Mononuclear cell (primary cell): ENCODE measurements at regions not wholly inside any gene's neighbourhood (a gene's known extent, or its start where the extent isn't known, plus 50 kb on each side); places are given as distances from the start of the nearest gene placed in this dataset.
"Not testable (repeated sequence)": the region's sequence is repeated elsewhere in the genome, so short reads cannot be mapped to it uniquely, and the experiment has no call there.

Experiments used
- H3K27me3 ChIP-seq: 2 replicates; pipeline ENCODE4 v1.6.0; 2011; ENCODE audit warnings: low read length, control low read depth; ENCODE audit not compliant: insufficient read depth
- H3K4me1 ChIP-seq: 2 replicates; pipeline ENCODE4 v1.5.1; 2011; ENCODE audit warnings: mild to moderate bottlenecking, low read length, control low read depth; ENCODE audit not compliant: insufficient read depth
- H3K4me3 ChIP-seq: 2 replicates; pipeline ENCODE4 v1.5.1; 2011; ENCODE audit warnings: mild to moderate bottlenecking, low read length, moderate library complexity
- H3K9me3 ChIP-seq: 2 replicates; pipeline ENCODE4 v1.5.1; 2011; ENCODE audit warnings: low read depth, mild to moderate bottlenecking, control low read depth, low read length

DNA sequence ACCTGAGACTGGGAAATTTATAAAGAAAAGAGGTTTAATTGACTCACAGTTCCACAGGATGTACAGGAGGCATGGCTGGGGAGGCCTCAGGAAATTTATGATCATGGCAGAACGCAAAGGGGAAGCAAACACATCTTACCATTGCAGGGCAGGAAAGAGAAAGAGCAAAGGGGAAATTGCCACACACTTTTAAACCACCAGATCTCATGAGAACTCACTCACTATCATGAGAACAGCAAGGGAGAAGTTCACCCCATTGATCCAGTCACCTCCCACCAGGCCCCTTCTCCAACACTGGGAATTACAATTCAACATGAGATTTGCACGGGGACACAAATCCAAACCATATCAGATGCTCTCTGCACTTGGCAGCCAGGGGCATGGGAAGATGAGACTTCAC, 592.8 kb downstream of the MATN1 start:
- H3K4me3 ChIP-seq, H3K9me3 ChIP-seq, H3K27me3 ChIP-seq: not testable (repeated sequence)
- peaks cover 15% of the 10 kb centered on the region for H3K4me1 ChIP-seq

DNA sequence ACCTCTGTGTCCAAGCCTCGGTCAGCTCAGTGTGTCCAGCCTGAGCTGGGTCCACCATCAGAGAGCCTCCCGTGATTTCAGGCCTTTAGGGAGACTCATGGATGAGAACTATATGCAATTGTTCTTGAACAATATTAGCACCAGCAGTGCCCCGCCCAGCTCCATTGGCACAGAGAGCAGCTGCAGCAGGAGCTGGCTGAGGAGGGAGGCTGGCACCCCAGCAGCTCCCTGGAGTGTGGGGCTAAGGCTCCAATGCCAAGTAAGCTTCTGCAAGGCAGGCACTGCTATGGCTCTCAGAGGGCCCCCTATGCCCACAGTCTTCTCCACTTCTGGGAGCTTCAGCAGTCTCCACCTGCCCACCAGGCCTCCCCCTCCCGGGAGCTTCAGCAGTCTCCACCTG, 593.3 kb downstream of the MATN1 start:
- no peaks in the 10 kb centered on the region for H3K27me3 ChIP-seq
- no peak overlapping the region for H3K4me3 ChIP-seq
- H3K9me3 ChIP-seq, result no peaks in the 10 kb centered on the region
- H3K4me1 ChIP-seq, result peaks cover 15% of the 10 kb centered on the region

DNA sequence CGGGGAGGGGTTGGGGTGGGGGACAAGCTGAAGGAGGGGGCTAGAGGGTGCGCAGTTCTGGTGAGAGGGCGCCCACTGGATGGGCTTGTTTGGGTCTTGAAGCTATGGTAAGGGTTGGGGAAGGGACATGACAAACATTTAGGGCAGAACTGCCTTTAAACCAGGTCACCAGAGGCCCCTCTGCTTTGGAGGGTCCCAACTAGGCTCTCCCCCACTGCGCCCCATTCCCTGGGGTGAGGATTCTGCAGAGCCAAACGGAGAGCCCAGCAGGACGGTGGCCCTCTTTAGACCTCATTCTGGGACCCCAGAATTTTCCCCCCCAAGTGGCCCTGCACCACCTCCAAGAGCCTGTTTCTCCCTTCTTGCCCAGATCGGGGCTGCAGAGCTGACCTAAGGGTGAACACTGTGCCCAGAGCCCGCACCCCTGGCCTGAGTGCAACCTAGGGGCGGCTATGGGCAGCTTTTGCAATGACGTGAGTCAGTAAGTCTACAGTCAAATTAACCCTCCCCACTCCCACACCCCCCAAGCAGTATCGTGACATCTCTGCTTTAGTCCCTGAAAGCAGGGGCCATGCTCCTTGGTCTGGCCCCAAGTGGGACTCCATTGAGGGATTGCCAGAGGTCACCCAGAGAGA, 593.8 kb downstream of the MATN1 start:
- Histone ChIP-seq H3K4me3 (no peak overlapping the region), H3K27me3 (no peaks in the 10 kb centered on the region), H3K4me1 (peaks cover 15% of the 10 kb centered on the region), H3K9me3 (no peaks in the 10 kb centered on the region)

DNA sequence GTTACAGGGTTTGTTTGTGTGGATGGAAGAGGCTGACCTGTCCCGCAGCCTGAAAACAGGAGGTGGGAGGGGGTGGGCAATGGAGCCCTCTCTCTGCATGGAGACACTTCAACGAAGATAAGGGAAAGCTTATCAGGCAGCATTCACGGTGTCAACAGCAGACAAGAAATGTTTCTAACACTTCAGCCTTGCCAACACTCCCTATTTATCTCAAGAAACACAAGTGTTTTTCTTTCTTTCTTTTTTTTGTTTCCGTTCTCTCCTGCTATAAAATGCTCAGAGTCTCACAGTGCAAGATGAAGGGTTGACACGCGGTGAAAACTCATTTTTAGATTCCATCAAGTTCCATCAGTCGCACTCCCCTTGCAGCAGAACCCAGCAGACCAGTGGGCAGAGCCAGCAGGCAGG, 594.4 kb downstream of the MATN1 start:
- no peak overlapping the region for H3K4me3 ChIP-seq
- no peaks in the 10 kb centered on the region for H3K9me3 ChIP-seq
- H3K27me3 ChIP-seq, result no peaks in the 10 kb centered on the region
- peaks cover 15% of the 10 kb centered on the region for H3K4me1 ChIP-seq

DNA sequence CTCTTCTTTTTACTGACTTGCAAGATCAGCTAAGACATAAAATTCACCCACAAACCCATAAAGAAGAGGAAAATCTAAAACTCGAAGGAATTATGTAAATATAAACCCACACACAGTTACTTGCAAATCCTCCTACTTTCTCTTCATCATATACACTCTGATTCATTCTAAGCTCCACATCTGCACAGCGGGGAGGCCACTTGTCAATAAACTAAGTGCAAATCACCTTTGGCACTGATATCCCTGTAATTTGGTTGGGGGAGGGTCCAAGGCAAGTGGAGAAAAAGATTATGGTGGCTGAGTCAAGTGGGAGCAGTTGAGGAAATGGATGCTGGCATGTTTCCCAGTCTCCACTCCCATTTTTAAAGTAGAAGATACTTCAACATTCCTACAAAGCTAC, 596.5 kb downstream of the MATN1 start:
- Histone ChIP-seq H3K4me3 (no peak overlapping the region), H3K4me1 (peaks cover 15% of the 10 kb centered on the region), H3K9me3 (no peaks in the 10 kb centered on the region), H3K27me3 (no peaks in the 10 kb centered on the region)

DNA sequence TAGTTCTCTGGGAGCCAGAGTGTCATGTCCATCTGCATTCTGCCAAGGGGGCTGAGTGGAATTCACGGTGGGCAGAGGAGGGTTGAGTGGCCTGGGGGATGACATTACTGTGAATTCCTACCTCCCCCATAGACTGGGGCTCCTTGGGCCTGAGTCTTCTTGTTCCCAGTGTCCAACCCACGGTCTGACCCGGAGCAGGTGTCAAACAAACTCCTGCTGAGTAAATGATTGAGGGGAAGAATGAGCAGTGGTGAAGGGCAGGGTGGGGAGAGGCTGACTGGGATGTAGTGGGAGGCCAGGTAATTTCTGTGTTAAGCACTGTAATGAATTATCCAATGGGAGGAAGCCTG, 597.6 kb downstream of the MATN1 start:
- Histone ChIP-seq H3K9me3 (no peaks in the 10 kb centered on the region), H3K4me3 (no peak overlapping the region), H3K27me3 (no peaks in the 10 kb centered on the region), H3K4me1 (peaks cover 8% of the 10 kb centered on the region)

DNA sequence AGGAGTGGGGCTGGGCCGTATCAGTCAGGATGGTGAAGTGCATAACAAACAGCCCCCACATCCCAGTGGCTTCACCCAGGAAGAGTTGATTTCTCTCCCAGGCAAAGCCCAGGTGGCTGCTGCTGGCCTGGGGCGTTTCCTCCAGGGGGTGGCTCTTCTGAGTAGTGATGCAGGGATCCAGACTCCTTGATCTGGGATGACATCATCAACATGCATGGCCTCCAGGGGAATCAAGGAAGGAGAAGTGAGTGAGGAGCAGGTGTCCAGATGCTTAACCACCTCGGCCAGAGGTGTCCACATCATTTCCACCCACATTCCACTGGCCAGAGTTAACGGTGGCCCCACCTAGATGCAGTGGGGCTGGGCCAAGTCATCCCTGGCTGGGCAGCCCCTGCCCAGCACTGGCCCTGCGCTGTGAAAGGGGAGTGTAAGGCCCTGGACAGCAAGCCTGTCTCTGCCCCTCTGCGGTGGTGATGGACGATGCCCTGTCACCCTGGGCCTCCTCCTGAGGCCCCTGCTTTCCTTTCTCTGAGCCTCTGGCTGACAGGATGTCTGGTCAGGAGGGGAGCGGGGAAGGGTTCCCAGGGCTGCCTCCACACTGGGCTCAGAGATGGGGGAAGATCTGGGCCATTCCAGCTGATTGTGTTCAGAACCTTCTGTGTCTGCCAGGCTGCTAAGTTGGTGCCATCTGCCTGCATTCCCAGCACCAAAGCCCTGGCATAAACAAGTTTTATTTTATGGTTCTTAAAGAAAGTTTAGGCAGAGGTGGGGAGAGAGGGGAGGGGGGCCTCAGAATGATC, 598.2 kb downstream of the MATN1 start:
- no peaks in the 10 kb centered on the region for H3K27me3 ChIP-seq
- H3K4me3 ChIP-seq, result no peak overlapping the region
- no peaks in the 10 kb centered on the region for H3K9me3 ChIP-seq
- H3K4me1 ChIP-seq, result peaks cover 4% of the 10 kb centered on the region

DNA sequence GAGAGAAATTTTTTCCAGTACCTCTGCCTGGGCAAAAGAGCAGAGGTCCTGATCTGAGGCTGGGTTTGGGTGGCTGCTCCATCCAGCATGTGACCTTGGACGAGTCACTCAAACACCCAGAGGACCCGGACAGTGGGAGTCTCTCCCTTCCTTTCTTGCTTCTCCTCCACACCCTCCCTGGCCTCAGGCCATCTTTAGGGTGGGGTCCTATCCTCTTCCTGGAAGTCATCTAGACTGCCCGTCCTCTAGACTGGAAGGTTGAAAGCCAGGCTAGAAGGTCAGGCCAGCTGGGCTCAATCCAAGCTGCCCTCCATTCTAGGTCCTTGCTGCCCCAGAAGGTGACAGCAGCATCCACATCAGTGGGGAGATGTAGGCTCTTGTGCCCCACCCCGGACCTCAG, 599.5 kb downstream of the MATN1 start:
- no peaks in the 10 kb centered on the region for H3K9me3 ChIP-seq
- H3K27me3 ChIP-seq, result no peaks in the 10 kb centered on the region
- no peaks in the 10 kb centered on the region for H3K4me1 ChIP-seq
- no peak overlapping the region for H3K4me3 ChIP-seq

DNA sequence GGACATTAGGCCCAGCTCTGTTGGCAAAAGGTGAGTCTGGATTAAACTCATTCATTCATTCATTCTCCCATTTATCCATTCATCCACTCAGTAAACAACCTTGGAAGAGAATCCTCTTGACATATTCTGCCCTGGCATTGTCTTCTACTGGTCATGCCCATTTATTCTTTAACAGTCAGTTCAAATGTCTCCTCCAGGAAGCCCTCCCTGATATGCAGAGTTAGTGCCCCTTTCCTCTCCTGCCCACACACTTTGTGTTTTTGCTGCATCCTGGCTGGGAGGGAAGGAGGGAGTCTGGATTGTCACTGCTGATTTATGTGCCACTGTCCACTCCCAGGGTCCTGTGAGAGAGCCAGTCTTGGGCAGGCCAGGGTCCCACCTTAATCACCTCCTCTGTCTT, 600.3 kb downstream of the MATN1 start:
- Histone ChIP-seq H3K4me3 (no peak overlapping the region), H3K27me3 (no peaks in the 10 kb centered on the region), H3K9me3 (no peaks in the 10 kb centered on the region), H3K4me1 (no peaks in the 10 kb centered on the region)

DNA sequence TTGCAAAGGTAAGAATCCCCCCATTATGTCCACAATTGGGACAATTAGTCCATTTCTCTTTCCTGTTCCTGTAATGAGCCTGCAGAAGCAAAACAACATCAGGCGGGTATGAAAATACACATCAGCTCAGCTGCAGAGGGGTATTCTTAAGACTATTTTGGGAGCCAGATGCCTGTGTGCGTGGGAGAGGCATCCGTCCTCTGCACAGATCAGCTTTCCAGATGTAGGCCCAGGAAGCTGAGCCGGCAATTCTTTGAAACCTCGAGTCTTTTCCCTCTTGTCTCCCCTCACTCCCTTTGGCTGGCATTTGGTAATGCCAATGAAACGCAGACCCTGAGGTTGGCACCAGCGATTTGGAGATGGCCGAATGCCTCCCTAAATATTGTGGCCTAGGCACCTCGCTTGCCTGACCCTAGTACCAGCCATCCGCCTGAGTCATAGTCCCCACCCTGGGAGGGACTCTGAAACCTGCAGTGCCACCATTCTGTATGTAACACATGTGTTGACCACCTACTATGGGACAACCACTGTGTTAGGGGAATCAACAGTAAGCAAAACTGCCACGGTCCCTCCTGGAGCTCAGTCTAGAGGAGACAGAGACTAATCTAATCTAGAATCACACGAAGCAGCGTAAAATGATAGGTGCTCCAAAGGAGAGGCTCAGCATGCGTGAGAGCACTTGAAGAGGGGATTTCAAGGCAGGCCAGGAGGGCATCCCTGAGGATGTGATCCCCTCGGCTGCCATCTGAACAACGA, 603.0 kb downstream of the MATN1 start:
- H3K4me1 ChIP-seq, result no peaks in the 10 kb centered on the region
- no peak overlapping the region for H3K4me3 ChIP-seq
- no peaks in the 10 kb centered on the region for H3K27me3 ChIP-seq
- H3K9me3 ChIP-seq, result no peaks in the 10 kb centered on the region

DNA sequence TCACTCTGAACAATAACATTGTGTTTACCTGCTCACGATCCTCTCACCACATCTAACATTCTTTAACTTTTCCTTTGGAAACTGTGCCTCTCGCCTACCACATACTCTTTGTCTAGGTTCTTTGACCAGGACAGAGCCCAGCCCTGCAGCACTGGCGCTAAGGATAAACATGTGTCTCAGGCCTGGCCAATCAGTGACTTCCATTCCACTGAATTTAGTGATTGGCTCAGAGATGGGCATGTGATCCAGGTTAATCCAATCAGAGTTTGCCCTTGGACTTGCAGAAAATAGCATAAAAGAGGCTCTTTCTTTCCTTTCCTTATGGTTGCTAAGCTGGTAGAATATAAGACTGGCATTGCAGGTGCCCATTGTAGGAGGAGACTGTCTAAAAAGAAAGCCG, 605.7 kb downstream of the MATN1 start:
- Histone ChIP-seq H3K4me1 (no peaks in the 10 kb centered on the region), H3K4me3 (no peak overlapping the region), H3K9me3 (no peaks in the 10 kb centered on the region), H3K27me3 (no peaks in the 10 kb centered on the region)

DNA sequence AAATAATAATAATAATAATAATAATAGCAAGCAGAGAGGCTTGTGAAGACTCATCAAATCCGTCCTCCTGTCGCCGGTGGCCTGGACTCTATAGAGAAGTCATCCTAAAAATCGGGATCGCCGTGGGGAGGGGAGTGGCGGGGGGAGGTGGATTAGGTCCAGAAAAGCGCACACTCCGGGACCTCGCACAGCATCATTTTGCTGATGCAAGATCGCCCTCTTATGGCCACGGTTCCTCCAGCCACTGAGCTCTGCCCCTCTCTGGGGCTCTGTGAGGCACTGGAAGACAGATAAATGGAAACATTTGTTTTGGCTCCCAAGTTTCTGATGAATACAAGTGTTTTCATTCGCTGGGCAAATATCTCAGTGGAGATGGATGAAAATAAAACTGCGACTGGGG, 612.0 kb downstream of the MATN1 start:
- Histone ChIP-seq H3K4me3 (no peak overlapping the region), H3K9me3 (no peaks in the 10 kb centered on the region), H3K4me1 (no peaks in the 10 kb centered on the region), H3K27me3 (no peaks in the 10 kb centered on the region)

DNA sequence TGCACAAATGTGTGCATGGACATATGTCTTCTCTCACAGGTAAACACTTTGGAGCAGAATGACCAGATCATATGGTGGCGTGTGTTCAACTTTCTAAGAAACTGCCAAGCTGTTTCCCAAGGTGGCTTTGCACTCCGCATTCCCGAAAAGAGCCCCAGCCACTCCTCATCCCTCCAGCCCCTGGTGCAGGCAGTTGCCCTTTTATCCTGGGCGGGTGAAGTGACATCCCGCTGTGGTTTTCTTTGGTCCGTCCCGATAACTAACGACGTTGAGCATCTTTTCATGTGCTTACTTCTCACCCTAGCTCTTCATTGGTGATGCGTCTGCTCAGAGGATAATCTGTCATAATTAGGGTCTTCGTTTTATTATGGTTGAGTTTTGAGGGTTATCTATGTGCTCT, 612.5 kb downstream of the MATN1 start:
- Histone ChIP-seq H3K27me3 (no peaks in the 10 kb centered on the region), H3K4me3 (no peak overlapping the region), H3K4me1 (no peaks in the 10 kb centered on the region), H3K9me3 (no peaks in the 10 kb centered on the region)

DNA sequence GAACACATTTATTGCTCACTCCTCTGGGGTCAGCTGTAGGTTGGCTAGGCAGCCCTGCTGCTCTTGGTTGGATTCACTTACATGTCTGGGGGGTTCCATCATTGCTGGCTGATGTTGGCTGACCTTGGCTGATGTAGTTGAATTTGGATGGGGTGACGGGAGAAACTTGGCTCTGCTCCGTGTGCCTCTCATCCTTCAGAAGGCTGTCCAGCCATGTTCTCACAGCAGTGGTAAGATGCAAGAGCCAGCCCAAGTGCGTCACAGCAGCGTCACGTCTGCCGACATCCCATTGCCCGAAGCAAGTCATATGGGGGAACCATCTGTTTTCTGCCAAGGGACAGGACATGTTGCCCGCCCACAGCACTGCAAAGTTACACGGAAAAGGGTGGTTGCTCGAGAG, 613.5 kb downstream of the MATN1 start:
- H3K4me3 ChIP-seq, result no peak overlapping the region
- no peaks in the 10 kb centered on the region for H3K4me1 ChIP-seq
- H3K9me3 ChIP-seq, result no peaks in the 10 kb centered on the region
- no peaks in the 10 kb centered on the region for H3K27me3 ChIP-seq

DNA sequence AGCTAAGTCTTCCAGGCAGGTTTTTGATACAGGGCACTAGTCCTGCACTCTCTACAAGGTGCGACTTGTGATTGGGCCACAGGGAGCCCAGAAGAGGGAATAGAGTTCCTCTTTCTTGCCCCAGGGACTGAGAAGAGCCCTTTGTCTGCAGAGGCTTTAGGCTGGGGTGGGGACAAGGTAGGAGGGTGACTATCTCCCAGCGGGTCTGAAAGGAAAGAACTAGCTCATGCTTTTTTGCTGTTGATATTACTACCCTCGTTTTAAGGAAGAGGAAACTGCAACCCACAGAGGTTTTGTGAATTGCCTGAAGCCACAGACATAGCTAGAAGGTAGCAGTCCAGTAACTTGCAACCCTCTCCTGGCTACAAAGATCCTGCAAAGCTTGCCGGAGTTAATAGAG, 615.2 kb downstream of the MATN1 start:
- H3K9me3 ChIP-seq, result no peaks in the 10 kb centered on the region
- H3K4me1 ChIP-seq, result no peaks in the 10 kb centered on the region
- no peak overlapping the region for H3K4me3 ChIP-seq
- no peaks in the 10 kb centered on the region for H3K27me3 ChIP-seq
